Thymus (tissue), 11 donors: ENCODE measurements at regions not wholly inside any gene's neighbourhood (a gene's known extent, or its start where the extent isn't known, plus 50 kb on each side); places are given as distances from the start of the nearest gene placed in this dataset.

Experiments
- DNase-seq, 9 donors: peaks; one replicate each; pipeline ENCODE4 v3.0.0-alpha.2; 2013; ENCODE audit warnings: low spot score in 9 of 9, low read depth in 6 of 9, missing footprints in 1 of 9
- H3K27ac ChIP-seq, 2 donors: one replicate each; pipeline ENCODE4 v1.5.1; 2013; ENCODE audit warnings: control low read depth in 1 of 2, low read depth in 1 of 2, low read length in 1 of 2, mild to moderate bottlenecking in 1 of 2, moderate library complexity in 1 of 2
- H3K27me3 ChIP-seq, 2 donors: one replicate each; pipeline ENCODE4 v1.5.1; 2013; ENCODE audit warnings: low read length in 1 of 2; ENCODE audit not compliant: control insufficient read depth in 2 of 2, insufficient read depth in 1 of 2
- H3K36me3 ChIP-seq, 2 donors: one replicate each; pipeline ENCODE4 v1.5.1; 2013; ENCODE audit warnings: low read length in 1 of 2, mild to moderate bottlenecking in 1 of 2, moderate library complexity in 1 of 2; ENCODE audit not compliant: control insufficient read depth in 2 of 2, insufficient read depth in 2 of 2
- H3K4me1 ChIP-seq, 2 donors: one replicate each; pipeline ENCODE4 v1.5.1; 2013; ENCODE audit warnings: low read length in 2 of 2; ENCODE audit not compliant: control insufficient read depth in 2 of 2, insufficient read depth in 2 of 2
- H3K4me3 ChIP-seq, 2 donors: one replicate each; pipeline ENCODE4 v1.5.1; 2013; ENCODE audit warnings: low read length in 2 of 2, control low read depth in 1 of 2, mild to moderate bottlenecking in 1 of 2
- H3K9me3 ChIP-seq, 2 donors: one replicate each; pipeline ENCODE4 v1.5.1; 2013; ENCODE audit warnings: low read length in 1 of 2, mild to moderate bottlenecking in 1 of 2; ENCODE audit not compliant: control insufficient read depth in 2 of 2, insufficient read depth in 1 of 2
- WGBS: extraction: QIAGEN DNeasy Blood & Tissue Kit; methylation state at CpG from one replicate; pipeline ENCODE4 v1.1.7; 2013; 5-methylcytosine and 5-hydroxymethylcytosine counted together
- donor health status: healthy.

DNA sequence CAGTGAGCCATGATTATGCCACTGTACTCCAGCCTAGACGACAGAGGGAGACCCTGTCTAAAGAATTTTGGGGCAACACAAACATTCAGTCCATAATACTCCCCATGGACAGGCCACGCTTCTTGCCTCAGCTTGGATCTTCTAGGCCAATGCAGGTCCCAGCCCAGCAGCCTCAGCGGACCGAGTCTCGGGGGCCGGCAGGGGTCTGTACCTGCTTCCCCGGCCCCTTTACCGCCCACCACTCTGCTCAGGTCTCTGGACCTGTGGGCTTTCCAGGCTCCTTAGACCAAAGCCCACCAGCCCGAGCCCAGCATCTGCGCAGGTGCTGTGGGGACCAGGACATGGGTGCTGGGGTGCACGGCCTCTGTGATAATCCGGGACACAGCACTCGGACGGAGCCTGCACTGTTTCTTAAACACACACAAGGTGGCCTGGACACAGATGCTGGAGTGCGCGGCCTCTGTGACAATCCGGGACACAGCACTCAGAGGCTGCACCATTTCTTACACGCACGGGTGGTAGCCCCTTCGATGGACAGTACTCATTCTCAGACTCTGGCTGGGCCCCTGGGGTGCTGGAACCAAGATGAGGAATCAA is 62.1 kb upstream of the GPC1 start:
- Histone ChIP-seq H3K27ac (no peak overlapping the region), H3K36me3 (no peaks in the 10 kb centered on the region)
- no peak for DNase-seq

DNA sequence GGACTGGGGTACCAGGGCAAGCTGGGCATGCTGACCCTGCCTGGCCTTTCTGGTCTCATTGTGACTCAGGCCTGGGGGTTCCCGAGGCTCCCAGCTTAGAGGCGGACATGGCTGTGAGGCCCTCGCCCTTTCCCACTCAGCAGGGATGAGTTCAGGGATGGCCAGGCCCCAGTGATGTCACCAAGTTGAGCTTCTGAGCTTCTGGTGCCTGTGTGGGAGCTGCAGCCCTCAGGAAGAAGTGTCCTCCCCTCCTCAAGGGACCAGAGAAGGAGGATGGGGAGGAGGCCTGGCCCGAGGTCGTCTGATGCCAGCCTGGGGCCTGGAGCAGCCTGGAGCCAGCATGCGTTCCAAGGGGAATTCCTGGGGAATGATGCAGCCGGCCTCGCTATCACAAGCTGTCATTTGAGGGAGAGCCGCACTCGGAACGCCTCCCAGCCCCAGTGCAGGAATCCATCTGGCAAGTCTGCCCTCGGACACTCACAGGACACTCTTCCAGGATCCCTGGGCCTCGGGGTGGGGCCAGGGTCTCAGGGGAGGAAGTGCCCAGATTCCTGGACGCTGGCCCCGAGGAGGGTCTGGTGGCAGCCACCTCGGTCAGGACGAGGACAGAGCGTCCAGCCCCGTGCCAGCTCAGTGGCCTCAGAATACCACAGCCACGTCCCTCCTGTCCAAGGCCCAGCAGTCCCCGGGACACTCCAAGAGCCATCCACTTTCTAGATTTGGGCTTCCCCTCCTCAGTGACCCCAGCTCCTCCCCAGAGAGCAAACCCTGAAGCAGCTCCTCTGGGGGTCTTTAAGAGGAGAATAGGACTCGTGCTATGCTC is 61.2 kb upstream of the GPC1 start:
- no peak overlapping the region for H3K27ac ChIP-seq
- WGBS: 84% methylated on average over 22 of the region's 22 CpGs
- DNase-seq: no peak

More for the DNA sequence above, 62.1 kb upstream of the GPC1 start:
- no peak overlapping the region for H3K4me3 ChIP-seq
- no peaks in the 10 kb centered on the region for H3K4me1 ChIP-seq
- 93% methylated on average over 20 of the region's 20 CpGs for WGBS
- H3K27me3 ChIP-seq: no peaks in the 10 kb centered on the region
- H3K9me3 ChIP-seq: no peaks in the 10 kb centered on the region

DNA sequence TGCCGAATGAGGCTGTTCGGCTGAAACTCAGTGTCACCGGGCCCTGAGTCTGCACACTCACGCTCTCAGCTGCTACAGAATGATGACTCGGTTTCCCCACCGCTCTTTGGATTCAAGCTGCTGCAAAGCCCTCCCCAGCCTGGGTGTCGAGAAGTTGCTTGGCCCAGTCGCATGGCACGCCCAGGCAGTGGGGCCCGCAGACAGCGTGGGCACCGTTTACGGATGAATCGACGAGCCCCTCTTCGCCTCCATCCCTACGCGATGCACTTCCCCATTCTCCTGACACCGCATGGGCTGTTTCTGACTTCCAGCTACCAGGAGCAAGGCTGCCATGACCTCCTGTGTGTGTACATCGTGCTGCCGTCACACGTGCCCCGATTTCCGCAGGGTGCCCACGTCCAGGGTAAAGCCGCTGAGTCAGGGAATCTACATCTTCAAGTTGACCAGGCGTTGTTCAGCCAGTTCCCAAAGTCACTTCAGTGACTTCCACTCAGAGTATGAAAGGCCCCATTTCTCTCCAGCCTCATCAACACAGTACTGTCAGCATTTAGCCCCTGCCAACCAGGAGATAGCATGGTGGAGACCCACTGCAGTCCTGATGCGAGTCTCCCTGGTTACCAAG is 60.3 kb upstream of the GPC1 start:
- Histone ChIP-seq H3K27ac (no peak overlapping the region), H3K27me3 (no peaks in the 10 kb centered on the region), H3K9me3 (no peaks in the 10 kb centered on the region), H3K36me3 (no peaks in the 10 kb centered on the region), H3K4me1 (no peaks in the 10 kb centered on the region), H3K4me3 (no peak overlapping the region)
- 95% methylated on average over 28 of the region's 28 CpGs for WGBS
- DNase-seq: no peak

More for the DNA sequence above, 61.2 kb upstream of the GPC1 start:
- no peaks in the 10 kb centered on the region for H3K4me1 ChIP-seq
- H3K27me3 ChIP-seq: no peaks in the 10 kb centered on the region
- H3K4me3 ChIP-seq: no peak overlapping the region
- H3K36me3 ChIP-seq: no peaks in the 10 kb centered on the region
- H3K9me3 ChIP-seq: no peaks in the 10 kb centered on the region

DNA sequence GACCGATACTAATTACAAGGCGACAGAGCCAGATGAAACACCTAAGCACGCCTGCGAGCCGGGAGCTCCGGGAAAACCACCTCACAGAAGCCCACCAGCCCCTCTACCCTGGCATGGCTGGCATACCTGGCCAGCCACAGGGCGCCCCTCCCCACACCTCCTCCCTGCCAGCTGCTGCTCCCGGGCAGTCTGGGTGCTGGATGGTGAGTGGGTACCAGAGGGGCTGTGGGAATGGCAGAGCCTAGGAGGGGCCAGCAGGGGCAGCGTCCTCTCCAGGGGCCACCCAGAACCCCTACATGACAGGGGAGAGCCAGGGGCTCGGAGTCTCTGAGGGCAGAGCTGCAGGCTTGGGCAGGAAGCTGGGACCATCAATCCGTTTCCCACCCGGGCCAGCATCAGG is 58.7 kb upstream of the GPC1 start:
- 82% methylated on average over 12 of the region's 12 CpGs for WGBS
- no peaks in the 10 kb centered on the region for H3K27me3 ChIP-seq

DNA sequence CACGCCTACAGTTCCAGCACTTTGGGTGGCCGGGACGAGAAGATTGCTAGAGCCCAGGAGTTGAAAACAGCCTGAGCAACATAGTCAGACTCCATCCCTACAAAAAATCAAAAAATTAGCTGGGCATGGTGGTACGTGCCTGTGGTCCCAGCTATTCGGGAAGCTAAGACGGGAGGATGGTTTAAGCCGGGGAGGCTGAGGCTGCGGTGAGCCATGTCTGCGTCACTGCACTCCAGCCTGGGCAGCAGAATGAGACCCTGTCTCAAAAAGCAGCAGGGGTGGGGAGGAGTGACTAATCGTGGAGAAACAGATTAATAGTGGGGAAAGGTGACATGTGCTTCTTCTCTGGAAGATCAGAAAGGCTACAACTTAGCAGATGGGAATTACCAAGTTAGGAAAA is 58.1 kb upstream of the GPC1 start:
- no peaks in the 10 kb centered on the region for H3K36me3 ChIP-seq
- no peaks in the 10 kb centered on the region for H3K9me3 ChIP-seq
- H3K27ac ChIP-seq: no peak overlapping the region
- DNase-seq: no peak
- WGBS: 91% methylated on average over 10 of the region's 10 CpGs
- no peaks in the 10 kb centered on the region for H3K4me1 ChIP-seq
- no peak overlapping the region for H3K4me3 ChIP-seq
- no peaks in the 10 kb centered on the region for H3K27me3 ChIP-seq

More for the DNA sequence above, 58.7 kb upstream of the GPC1 start:
- no peak for DNase-seq
- Histone ChIP-seq H3K4me1 (no peaks in the 10 kb centered on the region), H3K36me3 (no peaks in the 10 kb centered on the region), H3K9me3 (no peaks in the 10 kb centered on the region), H3K27ac (no peak overlapping the region), H3K4me3 (no peak overlapping the region)

DNA sequence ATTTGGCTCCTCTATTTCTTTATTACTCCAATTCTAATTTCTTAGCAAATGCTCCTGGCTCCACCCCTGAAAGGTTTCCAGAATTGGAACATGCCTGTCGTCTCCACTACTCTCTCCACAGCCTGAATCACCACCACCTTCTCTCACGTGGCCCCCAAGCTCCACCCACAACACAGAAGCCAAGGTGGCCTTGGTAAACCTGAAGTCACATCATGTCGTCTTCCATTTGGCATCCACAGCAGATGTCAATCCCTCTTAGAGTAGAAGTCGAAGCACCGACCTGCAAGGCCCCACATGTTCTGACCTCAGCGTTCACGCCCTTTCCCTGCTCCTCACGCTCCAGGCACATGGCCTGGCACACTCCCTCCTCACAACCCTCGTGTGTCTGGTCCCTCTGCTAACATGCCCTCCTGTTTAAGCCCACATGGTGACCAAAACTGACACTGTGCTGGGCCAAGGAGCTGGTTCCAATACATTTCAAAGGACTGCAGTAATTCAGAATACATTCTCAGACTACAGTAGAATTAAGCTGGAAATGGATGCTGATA is 56.3 kb upstream of the GPC1 start:
- Histone ChIP-seq H3K36me3 (no peaks in the 10 kb centered on the region), H3K9me3 (no peaks in the 10 kb centered on the region), H3K4me1 (no peaks in the 10 kb centered on the region), H3K4me3 (no peak overlapping the region), H3K27ac (no peak overlapping the region), H3K27me3 (no peaks in the 10 kb centered on the region)
- WGBS: 82% methylated on average over 9 of the region's 9 CpGs
- no peak for DNase-seq

DNA sequence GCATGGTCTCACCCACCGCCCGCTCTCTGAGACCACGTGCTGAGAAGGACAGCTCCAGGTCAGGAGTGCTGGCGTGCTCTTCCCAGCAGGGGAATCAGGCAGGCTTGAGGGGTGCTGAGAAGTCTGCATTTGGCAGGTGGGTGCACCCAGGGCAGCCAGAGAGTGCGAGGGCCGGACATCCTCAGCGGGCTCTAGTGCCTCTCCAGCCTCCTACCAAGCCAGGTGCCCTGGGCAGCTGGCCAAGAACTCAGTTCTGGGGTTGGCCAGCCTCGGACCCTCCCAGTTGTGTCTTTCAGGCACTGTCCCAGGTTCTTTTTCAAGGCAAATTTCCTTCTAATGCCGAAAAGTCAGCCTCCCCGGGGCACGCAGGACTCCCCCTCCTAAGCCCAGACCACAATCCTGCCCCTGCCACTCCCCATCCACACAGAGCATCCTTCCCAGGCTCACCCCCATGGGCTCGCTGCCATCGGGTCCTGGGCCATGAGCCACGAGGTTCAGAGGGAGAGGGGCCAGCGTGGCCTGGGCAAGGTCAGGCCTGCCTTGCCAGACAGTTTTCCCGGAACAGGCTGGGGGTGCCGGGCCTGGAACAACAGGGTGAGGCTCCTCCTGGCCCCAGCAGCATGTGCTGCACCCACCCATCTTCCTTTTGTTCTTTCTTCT is 52.2 kb upstream of the GPC1 start:
- H3K27me3 ChIP-seq: no peaks in the 10 kb centered on the region
- H3K27ac ChIP-seq: no peak overlapping the region
- DNase-seq: no peak
- no peaks in the 10 kb centered on the region for H3K36me3 ChIP-seq
- 86% methylated on average over 17 of the region's 17 CpGs for WGBS
- no peak overlapping the region for H3K4me3 ChIP-seq
- no peaks in the 10 kb centered on the region for H3K9me3 ChIP-seq
- H3K4me1 ChIP-seq: no peaks in the 10 kb centered on the region

DNA sequence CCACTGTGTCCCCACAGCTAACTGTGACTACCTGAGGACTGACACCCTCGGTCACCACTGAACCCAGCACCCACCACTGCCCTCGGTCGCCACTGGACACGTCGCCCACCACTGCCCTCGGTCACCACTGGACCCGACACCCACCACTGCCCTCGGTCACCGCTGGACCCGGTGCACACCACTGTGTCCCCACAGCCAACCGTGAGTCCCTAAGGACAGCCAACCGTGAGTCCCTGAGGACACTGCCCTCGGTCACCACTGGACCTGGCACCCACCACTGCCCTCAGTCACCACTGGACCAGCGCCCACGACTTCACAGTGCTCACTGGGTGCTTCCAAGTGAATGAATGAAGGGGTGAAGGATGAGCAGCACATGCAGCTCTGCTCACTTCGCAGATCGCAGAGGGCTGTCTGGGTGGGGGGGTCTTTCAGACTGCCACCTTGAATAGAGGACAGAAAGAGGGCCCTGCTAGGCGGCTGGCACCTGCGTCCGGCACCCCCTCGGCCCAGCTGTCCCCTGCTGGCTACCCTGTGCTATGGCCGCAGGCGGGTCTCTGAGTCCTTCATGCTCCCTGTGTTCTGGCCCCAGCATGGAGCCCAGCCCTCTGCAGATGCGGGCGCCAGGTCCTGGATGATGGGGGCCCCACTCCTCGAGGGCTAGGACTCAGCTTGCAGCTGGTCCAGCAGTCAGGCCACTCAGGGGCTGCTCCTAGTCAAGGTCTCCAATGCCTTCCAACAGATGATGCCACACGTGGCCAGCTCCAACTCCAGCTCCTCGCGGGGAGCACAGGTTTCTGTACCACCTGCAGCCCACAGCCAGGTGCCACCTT is 51.4 kb upstream of the GPC1 start:
- Histone ChIP-seq H3K27me3 (no peaks in the 10 kb centered on the region), H3K4me1 (no peaks in the 10 kb centered on the region)
- no peak for DNase-seq

More for the DNA sequence above, 51.4 kb upstream of the GPC1 start:
- Histone ChIP-seq H3K27ac (no peak overlapping the region), H3K9me3 (no peaks in the 10 kb centered on the region), H3K36me3 (no peaks in the 10 kb centered on the region), H3K4me3 (no peak overlapping the region)
- 95% methylated on average over 29 of the region's 29 CpGs for WGBS
